A673 (cell line): ENCODE measurements at regions not wholly inside any gene's neighbourhood (a gene's known extent, or its start where the extent isn't known, plus 50 kb on each side); places are given as distances from the start of the nearest gene placed in this dataset.
A peak's percentile ranks its signal among the peaks of the same experiment; 100 is the strongest.

Source experiments
- BruUV-seq: library from RNA; stranded (reverse); fragments of 400-500 nt; replicated peaks from 2 replicates; lab custom pipeline; 2021; lab: Mats Ljungman, UMichigan
- CTCF ChIA-PET: fragments of 300-600 bp; sonication (Branson Sonifier 250); formaldehyde crosslinking; loops from one replicate; lab custom pipeline; 2022; ENCODE audit warnings: antibody characterized with exemption; lab: Charles Lee
- POLR2A ChIA-PET: fragments of 300-600 bp; sonication (Branson Sonifier 250); formaldehyde crosslinking; loops from one replicate; lab custom pipeline; 2022; ENCODE audit warnings: antibody characterized with exemption; ENCODE audit not compliant: low non-redundant PET; lab: Charles Lee
- DNase-seq: peaks from one replicate; pipeline ENCODE4 v3.0.0-alpha.2; 2015; ENCODE audit warnings: low spot score
- H3K27ac ChIP-seq: fragments of 200-600 bp; sonication (generic); 2 replicates; pipeline ENCODE4 v1.5.1; 2016; ENCODE audit warnings: mixed run types, low read depth, mild to moderate bottlenecking, mixed read lengths, antibody characterized with exemption, low read length; ENCODE audit not compliant: poor library complexity, severe bottlenecking
- H3K27me3 ChIP-seq: fragments of 200-600 bp; sonication (generic); replicated peaks from 2 replicates; pipeline ENCODE4 v1.6.1; 2017; ENCODE audit warnings: mixed run types, low read depth, mild to moderate bottlenecking, mixed read lengths, antibody characterized with exemption, low read length; ENCODE audit not compliant: insufficient read depth, poor library complexity
- H3K36me3 ChIP-seq: fragments of 200-600 bp; sonication (generic); 2 replicates; pipeline ENCODE4 v1.6.1; 2016; ENCODE audit warnings: mixed run types, mild to moderate bottlenecking, mixed read lengths, antibody characterized with exemption, low read length; ENCODE audit not compliant: insufficient read depth, poor library complexity, severe bottlenecking
- H3K4me1 ChIP-seq: fragments of 200-600 bp; sonication (generic); 2 replicates; pipeline ENCODE4 v1.6.1; 2017; ENCODE audit warnings: mixed run types, mild to moderate bottlenecking, mixed read lengths, antibody characterized with exemption, low read length; ENCODE audit not compliant: insufficient read depth, poor library complexity, severe bottlenecking
- H3K4me3 ChIP-seq: fragments of 200-600 bp; sonication (generic); 2 replicates; pipeline ENCODE4 v1.5.1; 2016; ENCODE audit warnings: low read depth, mixed run types, mild to moderate bottlenecking, mixed read lengths, low read length; ENCODE audit not compliant: poor library complexity, severe bottlenecking
- H3K9me3 ChIP-seq: fragments of 200-600 bp; sonication (generic); 2 replicates; pipeline ENCODE4 v1.6.1; 2016; ENCODE audit warnings: mixed run types, low read depth, mild to moderate bottlenecking, mixed read lengths, antibody characterized with exemption, low read length; ENCODE audit not compliant: poor library complexity, severe bottlenecking
- CTCF ChIP-seq: fragments of 300-800, 200-600 bp; sonication (generic); conservative IDR thresholded peaks from 2 replicates; pipeline ENCODE4 v1.5.1; 2017; ENCODE audit warnings: low read depth, mild to moderate bottlenecking, antibody characterized with exemption, low read length, moderate library complexity, mixed read lengths
- EZH2 ChIP-seq: fragments of 200-600 bp; sonication (generic); IDR thresholded peaks from 2 replicates; pipeline ENCODE4 v1.6.1; 2017; ENCODE audit warnings: borderline replicate concordance, low read depth, mild to moderate bottlenecking, mixed read lengths, antibody characterized with exemption, low read length; ENCODE audit not compliant: poor library complexity, severe bottlenecking
- intact Hi-C: fragments of 100-400 bp; cut with micrococcal nuclease; formaldehyde crosslinking; loops from one replicate; pipeline ENCODE4 v1.10.0; 2022; ENCODE audit not compliant: unreplicated experiment

GRCh38 chr9:2332663-2333062 is 288.9 kb upstream of the VLDLR start:
- Histone ChIP-seq H3K4me3 (no peak overlapping the region), H3K9me3 (no peaks in the 10 kb centered on the region), H3K27ac (no peak overlapping the region), H3K27me3 (no peaks in the 10 kb centered on the region), H3K36me3 (no peaks in the 10 kb centered on the region), H3K4me1 (no peaks in the 10 kb centered on the region)
- DNase-seq, result no peak
- BruUV-seq, result no TSS peak
- TF ChIP-seq EZH2 (no peak), CTCF (no peak)
- CTCF ChIA-PET, result no interaction called here
- POLR2A ChIA-PET, result no interaction called here
- intact Hi-C loops, result no loop called here

GRCh38 chr9:2335260-2335659 is 286.3 kb upstream of the VLDLR start:
- Histone ChIP-seq H3K9me3 (no peaks in the 10 kb centered on the region), H3K4me3 (no peak overlapping the region), H3K27me3 (no peaks in the 10 kb centered on the region), H3K4me1 (no peaks in the 10 kb centered on the region), H3K27ac (no peak overlapping the region), H3K36me3 (no peaks in the 10 kb centered on the region)
- no peak for DNase-seq
- TF ChIP-seq CTCF, result no peak
- TF ChIP-seq EZH2, result no peak
- ChIA-PET CTCF (no interaction called here), POLR2A (no interaction called here)
- no TSS peak for BruUV-seq
- intact Hi-C loops, result no loop called here

- no peaks in the 10 kb centered on the region for H3K27me3 ChIP-seq
- H3K4me1 ChIP-seq, result no peaks in the 10 kb centered on the region
- no peak overlapping the region for H3K27ac ChIP-seq
- peak; percentile 30 for DNase-seq
- no peak overlapping the region for H3K4me3 ChIP-seq
- ChIA-PET POLR2A (no interaction called here), CTCF (interaction anchor here (0.5 to 0.7 kb wide), 2 partner anchors 33 to 74 kb away, joined by 4 to 5 read pairs; no protein-coding TSS in a partner anchor)
- no peak for TF ChIP-seq EZH2
- TF ChIP-seq CTCF, result peak; percentile 48
- intact Hi-C loops, result no loop called here
- no peaks in the 10 kb centered on the region for H3K36me3 ChIP-seq
- no peaks in the 10 kb centered on the region for H3K9me3 ChIP-seq
- BruUV-seq, result no TSS peak
Measured at GRCh38 chr9:2336055-2336454, 285.5 kb upstream of the VLDLR start.
